Activated naive CD8-positive, alpha-beta T cell (primary cell): ENCODE measurements at regions not wholly inside any gene's neighbourhood (a gene's known extent, or its start where the extent isn't known, plus 50 kb on each side); places are given as distances from the start of the nearest gene placed in this dataset.

Experiments
- H3K27ac Mint-ChIP-seq: one replicate; pipeline ENCODE4 v1.8.0; 2021; ENCODE audit warnings: mixed read lengths
- H3K27me3 Mint-ChIP-seq: one replicate; pipeline ENCODE4 v1.8.0; 2021; ENCODE audit warnings: mixed read lengths
- H3K36me3 Mint-ChIP-seq: one replicate; pipeline ENCODE4 v1.8.0; 2021; ENCODE audit warnings: mixed read lengths
- H3K4me1 Mint-ChIP-seq: one replicate; pipeline ENCODE4 v1.8.0; 2021; ENCODE audit warnings: low read depth, mixed read lengths
- H3K4me3 Mint-ChIP-seq: one replicate; pipeline ENCODE4 v1.8.0; 2021; ENCODE audit warnings: mild to moderate bottlenecking, mixed read lengths
- H3K9me3 Mint-ChIP-seq: one replicate; pipeline ENCODE4 v1.8.0; 2021; ENCODE audit warnings: low read depth, mixed read lengths

GRCh38 chr18:76736309-76736708 is 86.0 kb upstream of the ZNF236 start:
- H3K27me3 Mint-ChIP-seq: peaks cover 5% of the 10 kb centered on the region
- peaks cover 2% of the 10 kb centered on the region for H3K36me3 Mint-ChIP-seq
- peaks cover 9% of the 10 kb centered on the region for H3K4me1 Mint-ChIP-seq
- H3K4me3 Mint-ChIP-seq: no peak overlapping the region
- H3K9me3 Mint-ChIP-seq: no peaks in the 10 kb centered on the region
- no peak overlapping the region for H3K27ac Mint-ChIP-seq

GRCh38 chr18:76730901-76731300 is 91.5 kb upstream of the ZNF236 start:
- H3K9me3 Mint-ChIP-seq: peaks cover 4% of the 10 kb centered on the region
- peaks cover 2% of the 10 kb centered on the region for H3K36me3 Mint-ChIP-seq
- peaks cover 1% of the 10 kb centered on the region for H3K27me3 Mint-ChIP-seq

GRCh38 chr18:76727589-76727988 is 94.8 kb upstream of the ZNF236 start:
- Mint-ChIP-seq H3K27ac (no peak overlapping the region), H3K4me1 (peaks cover 22% of the 10 kb centered on the region), H3K9me3 (peaks cover 4% of the 10 kb centered on the region), H3K27me3 (peaks cover 9% of the 10 kb centered on the region), H3K4me3 (no peak overlapping the region), H3K36me3 (peaks cover 2% of the 10 kb centered on the region)

More at GRCh38 chr18:76730901-76731300, 91.5 kb upstream of the ZNF236 start:
- H3K27ac Mint-ChIP-seq: no peak overlapping the region
- no peak overlapping the region for H3K4me3 Mint-ChIP-seq
- peaks cover 12% of the 10 kb centered on the region for H3K4me1 Mint-ChIP-seq

- H3K4me1 Mint-ChIP-seq: peaks cover 35% of the 10 kb centered on the region
- peaks cover 4% of the 10 kb centered on the region for H3K9me3 Mint-ChIP-seq
- peaks cover 9% of the 10 kb centered on the region for H3K27me3 Mint-ChIP-seq
- no peak overlapping the region for H3K4me3 Mint-ChIP-seq
- H3K27ac Mint-ChIP-seq: no peak overlapping the region
- peaks cover 2% of the 10 kb centered on the region for H3K36me3 Mint-ChIP-seq
These were observed 96.9 kb upstream of the ZNF236 start for GRCh38 chr18:76725445-76725844.

- Mint-ChIP-seq H3K27me3 (peaks cover 11% of the 10 kb centered on the region), H3K4me1 (peaks cover 41% of the 10 kb centered on the region), H3K36me3 (no peaks in the 10 kb centered on the region), H3K9me3 (no peaks in the 10 kb centered on the region), H3K27ac (no peak overlapping the region), H3K4me3 (peak overlapping the region; percentile 77)
These were observed 99.9 kb upstream of the ZNF236 start for GRCh38 chr18:76722224-76723061.

- Mint-ChIP-seq H3K9me3 (no peaks in the 10 kb centered on the region), H3K27ac (peak overlapping the region; percentile 66), H3K4me1 (peaks cover 41% of the 10 kb centered on the region), H3K36me3 (no peaks in the 10 kb centered on the region), H3K4me3 (peak overlapping the region; percentile 77), H3K27me3 (peaks cover 11% of the 10 kb centered on the region)
These were observed 101.0 kb upstream of the ZNF236 start for GRCh38 chr18:76721207-76721996.

GRCh38 chr18:76720683-76721082 is 101.7 kb upstream of the ZNF236 start:
- Mint-ChIP-seq H3K36me3 (no peaks in the 10 kb centered on the region), H3K27ac (no peak overlapping the region), H3K27me3 (peaks cover 11% of the 10 kb centered on the region), H3K9me3 (no peaks in the 10 kb centered on the region), H3K4me1 (peaks cover 41% of the 10 kb centered on the region), H3K4me3 (peak overlapping the region; percentile 77)

- Mint-ChIP-seq H3K27ac (no peak overlapping the region), H3K4me3 (no peak overlapping the region), H3K4me1 (peaks cover 6% of the 10 kb centered on the region), H3K36me3 (no peaks in the 10 kb centered on the region), H3K9me3 (no peaks in the 10 kb centered on the region), H3K27me3 (peaks cover 8% of the 10 kb centered on the region)
These were observed 107.2 kb upstream of the ZNF236 start for GRCh38 chr18:76715012-76715610.

- Mint-ChIP-seq H3K4me1 (peaks cover 4% of the 10 kb centered on the region), H3K36me3 (no peaks in the 10 kb centered on the region), H3K4me3 (no peak overlapping the region), H3K27ac (no peak overlapping the region), H3K27me3 (peaks cover 8% of the 10 kb centered on the region), H3K9me3 (no peaks in the 10 kb centered on the region)
These were observed 108.9 kb upstream of the ZNF236 start for GRCh38 chr18:76713432-76713831.

GRCh38 chr18:76712511-76713140 is 109.7 kb upstream of the ZNF236 start:
- H3K9me3 Mint-ChIP-seq: no peaks in the 10 kb centered on the region
- H3K4me3 Mint-ChIP-seq: no peak overlapping the region
- H3K4me1 Mint-ChIP-seq: peaks cover 4% of the 10 kb centered on the region
- peaks cover 4% of the 10 kb centered on the region for H3K27me3 Mint-ChIP-seq
- H3K36me3 Mint-ChIP-seq: no peaks in the 10 kb centered on the region
- H3K27ac Mint-ChIP-seq: no peak overlapping the region

- Mint-ChIP-seq H3K4me3 (no peak overlapping the region), H3K27ac (no peak overlapping the region), H3K9me3 (no peaks in the 10 kb centered on the region), H3K27me3 (peaks cover 4% of the 10 kb centered on the region), H3K36me3 (no peaks in the 10 kb centered on the region), H3K4me1 (peaks cover 4% of the 10 kb centered on the region)
These were observed 111.5 kb upstream of the ZNF236 start for GRCh38 chr18:76710646-76711520.

GRCh38 chr18:76709659-76710645 is 112.4 kb upstream of the ZNF236 start:
- Mint-ChIP-seq H3K27ac (no peak overlapping the region), H3K4me3 (no peak overlapping the region), H3K36me3 (no peaks in the 10 kb centered on the region), H3K9me3 (no peaks in the 10 kb centered on the region), H3K27me3 (peaks cover 2% of the 10 kb centered on the region), H3K4me1 (peaks cover 4% of the 10 kb centered on the region)

- Mint-ChIP-seq H3K27me3 (peaks cover 2% of the 10 kb centered on the region), H3K4me1 (peaks cover 4% of the 10 kb centered on the region), H3K4me3 (no peak overlapping the region), H3K36me3 (no peaks in the 10 kb centered on the region), H3K9me3 (no peaks in the 10 kb centered on the region), H3K27ac (no peak overlapping the region)
These were observed 113.5 kb upstream of the ZNF236 start for GRCh38 chr18:76708722-76709353.
